ENCODE measurements at regions not wholly inside any gene's neighbourhood (a gene's known extent, or its start where the extent isn't known, plus 50 kb on each side); places are given as distances from the start of the nearest gene placed in this dataset.

GRCh38 chrX:137423241-137423640, 142.7 kb upstream of the ZIC3 start:
- TF ChIP-seq CTCF (IDR thresholded peaks at IDR 0.05) (no peak), POLR2A (IDR thresholded peaks at IDR 0.05) (no peak)
